HEK293 (cell line): ENCODE measurements at regions not wholly inside any gene's neighbourhood (a gene's known extent, or its start where the extent isn't known, plus 50 kb on each side); places are given as distances from the start of the nearest gene placed in this dataset.

Source experiments
- CTCF ChIA-PET: fragments of 350-600 bp; formaldehyde crosslinking; extraction: SDS; loops from one replicate; lab custom pipeline; 2021; ENCODE audit warnings: antibody characterized with exemption; lab: Yijun Ruan, JAX
- POLR2A ChIA-PET: fragments of 300-600 bp; formaldehyde crosslinking; extraction: SDS; loops from one replicate; lab custom pipeline; 2020; ENCODE audit warnings: antibody characterized with exemption, inconsistent platforms; lab: Yijun Ruan, JAX
- H3K27ac ChIP-seq: fragments of 200-500 bp; sonication (Bioruptor generic); 2 replicates; pipeline ENCODE4 v1.5.1; 2014; ENCODE audit warnings: low read depth, low read length, control low read depth, inconsistent platforms; ENCODE audit errors: extremely low read depth
- H3K36me3 ChIP-seq, 2 experiments: fragments of 200-500 bp in 1 of 2; sonication (Bioruptor generic) in 1 of 2; 1 replicate in 1 of 2; 2 replicates in 1 of 2; pipeline ENCODE4 v1.5.1; 2014 to 2017; ENCODE audit warnings: inconsistent platforms in 2 of 2, low read length in 2 of 2; ENCODE audit not compliant: control insufficient read depth in 2 of 2, insufficient read depth in 1 of 2
- H3K4me1 ChIP-seq: fragments of 200-500 bp; sonication (Bioruptor generic); 2 replicates; pipeline ENCODE4 v1.5.1; 2014; ENCODE audit warnings: mild to moderate bottlenecking, low read length, inconsistent platforms; ENCODE audit not compliant: control insufficient read depth, insufficient read depth
- H3K4me3 ChIP-seq: 2 replicates; pipeline ENCODE4 v1.5.1; 2011; ENCODE audit warnings: low read depth, mild to moderate bottlenecking, control low read depth, low read length, moderate library complexity
- H3K9me3 ChIP-seq: fragments of 200-500 bp; sonication (Bioruptor generic); 2 replicates; pipeline ENCODE4 v1.5.1; 2014; ENCODE audit warnings: low read depth, low read length, inconsistent platforms; ENCODE audit not compliant: control insufficient read depth, insufficient read depth
- GFI1B ChIP-seq: fragments of 450-650 bp; formaldehyde crosslinking; IDR thresholded peaks from 2 replicates; pipeline ENCODE4 v1.5.1; 2016; ENCODE audit warnings: missing biosample characterization, missing genetic modification characterization
- GLI4 ChIP-seq: fragments of 450-650 bp; formaldehyde crosslinking; IDR thresholded peaks from 2 replicates; pipeline ENCODE4 v1.5.1; 2016; ENCODE audit warnings: missing biosample characterization, missing genetic modification characterization
- GLIS2 ChIP-seq: fragments of 450-650 bp; formaldehyde crosslinking; IDR thresholded peaks from 2 replicates; pipeline ENCODE4 v1.5.1; 2016; ENCODE audit warnings: missing biosample characterization, missing genetic modification characterization
- HOXC10 ChIP-seq: sonication (generic); formaldehyde crosslinking; IDR thresholded peaks from 2 replicates; pipeline ENCODE4 v1.8.1; 2023; ENCODE audit warnings: mild to moderate bottlenecking, missing genetic modification reagents
- IKZF3 ChIP-seq: fragments of 450-650 bp; IDR thresholded peaks from 2 replicates; pipeline ENCODE4 v1.5.0; 2018; ENCODE audit warnings: missing biosample characterization, mild to moderate bottlenecking, missing genetic modification characterization, moderate library complexity
- INSM2 ChIP-seq: fragments of 450-650 bp; formaldehyde crosslinking; IDR thresholded peaks from 2 replicates; pipeline ENCODE4 v1.5.1; 2016; ENCODE audit warnings: missing biosample characterization, missing genetic modification characterization
- SCRT1 ChIP-seq: fragments of 450-650 bp; formaldehyde crosslinking; IDR thresholded peaks from 2 replicates; pipeline ENCODE4 v1.5.1; 2016; ENCODE audit warnings: missing biosample characterization, missing genetic modification characterization, borderline replicate concordance
- ZBTB20 ChIP-seq: fragments of 450-650 bp; formaldehyde crosslinking; IDR thresholded peaks from 2 replicates; pipeline ENCODE4 v1.5.1; 2016; ENCODE audit warnings: missing biosample characterization, missing genetic modification characterization
- ZBTB49 ChIP-seq: fragments of 450-650 bp; formaldehyde crosslinking; IDR thresholded peaks from 2 replicates; pipeline ENCODE4 v1.5.1; 2016; ENCODE audit warnings: missing biosample characterization, missing genetic modification characterization, low read depth
- ZNF174 ChIP-seq: fragments of 450-650 bp; formaldehyde crosslinking; IDR thresholded peaks from 2 replicates; pipeline ENCODE4 v1.5.0; 2017; ENCODE audit warnings: missing biosample characterization, mild to moderate bottlenecking, missing genetic modification characterization
- ZNF211 ChIP-seq: fragments of 450-650 bp; formaldehyde crosslinking; IDR thresholded peaks from 2 replicates; pipeline ENCODE4 v1.5.1; 2016; ENCODE audit warnings: low read depth, missing biosample characterization, missing genetic modification characterization
- ZNF223 ChIP-seq: fragments of 450-650 bp; formaldehyde crosslinking; IDR thresholded peaks from 2 replicates; pipeline ENCODE4 v1.5.1; 2016; ENCODE audit warnings: missing biosample characterization, missing genetic modification characterization
- ZNF239 ChIP-seq: fragments of 450-650 bp; formaldehyde crosslinking; IDR thresholded peaks from 2 replicates; pipeline ENCODE4 v1.5.1; 2016; ENCODE audit warnings: missing biosample characterization, missing genetic modification characterization
- ZNF24 ChIP-seq: fragments of 450-650 bp; formaldehyde crosslinking; IDR thresholded peaks from 2 replicates; pipeline ENCODE4 v1.5.1; 2016; ENCODE audit warnings: missing biosample characterization, missing genetic modification characterization
- ZNF266 ChIP-seq: fragments of 450-650 bp; formaldehyde crosslinking; IDR thresholded peaks from 2 replicates; pipeline ENCODE4 v1.5.1; 2016; ENCODE audit warnings: missing biosample characterization, missing genetic modification characterization, low read depth
- ZNF302 ChIP-seq: fragments of 450-650 bp; formaldehyde crosslinking; IDR thresholded peaks from 2 replicates; pipeline ENCODE4 v1.5.1; 2016; ENCODE audit warnings: missing biosample characterization, missing genetic modification characterization, low read depth
- ZNF324 ChIP-seq: fragments of 450-650 bp; formaldehyde crosslinking; IDR thresholded peaks from 2 replicates; pipeline ENCODE4 v1.5.1; 2016; ENCODE audit warnings: missing biosample characterization, missing genetic modification characterization
- ZNF354C ChIP-seq: fragments of 450-650 bp; formaldehyde crosslinking; IDR thresholded peaks from 2 replicates; pipeline ENCODE4 v1.5.1; 2016; ENCODE audit warnings: missing biosample characterization, missing genetic modification characterization, low read depth, borderline replicate concordance
- ZNF366 ChIP-seq: fragments of 450-650 bp; formaldehyde crosslinking; conservative IDR thresholded peaks from 2 replicates; pipeline ENCODE4 v1.5.1; 2016; ENCODE audit warnings: missing biosample characterization, missing genetic modification characterization
- ZNF394 ChIP-seq: fragments of 450-650 bp; formaldehyde crosslinking; IDR thresholded peaks from 2 replicates; pipeline ENCODE4 v1.5.1; 2016; ENCODE audit warnings: missing biosample characterization, missing genetic modification characterization, mild to moderate bottlenecking, moderate library complexity, borderline replicate concordance
- ZNF571 ChIP-seq: fragments of 450-650 bp; formaldehyde crosslinking; IDR thresholded peaks from 2 replicates; pipeline ENCODE4 v1.5.0; 2017; ENCODE audit warnings: missing biosample characterization, missing genetic modification characterization
- ZNF692 ChIP-seq: fragments of 450-650 bp; formaldehyde crosslinking; IDR thresholded peaks from 2 replicates; pipeline ENCODE4 v1.5.1; 2016; ENCODE audit warnings: missing biosample characterization, missing genetic modification characterization
- ZNF830 ChIP-seq: fragments of 450-650 bp; IDR thresholded peaks from 2 replicates; pipeline ENCODE4 v1.5.0; 2018; ENCODE audit warnings: missing biosample characterization, missing genetic modification characterization, low read depth, mild to moderate bottlenecking, moderate library complexity

GRCh38 chr2:215572341-215572848 is 136.5 kb upstream of the FN1 start:
- no peak for TF ChIP-seq ZNF571 (tag by site-specific recombination)
- no peak for TF ChIP-seq SCRT1 (tag by site-specific recombination)
- no peak for TF ChIP-seq ZNF302
- H3K4me1 ChIP-seq: no peaks in the 10 kb centered on the region
- CTCF ChIA-PET: no interaction called here
- H3K27ac ChIP-seq: no peak overlapping the region
- H3K36me3 ChIP-seq: no peaks in the 10 kb centered on the region
- POLR2A ChIA-PET: no interaction called here
- H3K4me3 ChIP-seq: no peak overlapping the region
- H3K9me3 ChIP-seq: no peaks in the 10 kb centered on the region

- Histone ChIP-seq H3K4me3 (no peak overlapping the region), H3K9me3 (no peaks in the 10 kb centered on the region), H3K4me1 (no peaks in the 10 kb centered on the region), H3K36me3 (no peaks in the 10 kb centered on the region), H3K27ac (no peak overlapping the region)
- POLR2A ChIA-PET: no interaction called here
- no peak for TF ChIP-seq ZNF692
- TF ChIP-seq ZNF239 (tag by site-specific recombination): no peak
- TF ChIP-seq HOXC10 (CRISPR knock-in tag): no peak
- TF ChIP-seq ZBTB20 (tag by site-specific recombination): no peak
- no peak for TF ChIP-seq GLIS2
- TF ChIP-seq IKZF3 (tag by site-specific recombination): no peak
- TF ChIP-seq ZNF24 (tag by site-specific recombination): no peak
- TF ChIP-seq ZNF830 (tag by site-specific recombination): no peak
- no peak for TF ChIP-seq ZNF394 (tag by site-specific recombination)
- no peak for TF ChIP-seq ZNF174 (tag by site-specific recombination)
- no peak for TF ChIP-seq ZNF223
- TF ChIP-seq ZNF324: no peak
- no peak for TF ChIP-seq ZBTB49
- TF ChIP-seq INSM2 (tag by site-specific recombination): no peak
- TF ChIP-seq GFI1B: no peak
- TF ChIP-seq ZNF366: no peak
- TF ChIP-seq ZNF354C: no peak
- no peak for TF ChIP-seq GLI4
- TF ChIP-seq ZNF211 (tag by site-specific recombination): no peak
- no peak for TF ChIP-seq ZNF266
- CTCF ChIA-PET: interaction anchor here (0.8 kb wide), 1 partner anchor 117 kb away, joined by 3 read pairs; no protein-coding TSS in a partner anchor
These were observed 135.8 kb upstream of the FN1 start for GRCh38 chr2:215571689-215572088.
